IMR-90 (cell line): ENCODE measurements at regions not wholly inside any gene's neighbourhood (a gene's known extent, or its start where the extent isn't known, plus 50 kb on each side); places are given as distances from the start of the nearest gene placed in this dataset.

Experiments used
- ATAC-seq: fragments of 200-7000 bp; cut with Tn5 transposase; 2 replicates; pipeline ENCODE4 v1.9.1; 2020; ENCODE audit warnings: low read depth, mild to moderate bottlenecking, moderate library complexity
- BruUV-seq: library from RNA; stranded (reverse); fragments of 400-500 nt; replicated peaks from 2 replicates; lab custom pipeline; 2021; lab: Mats Ljungman, UMichigan
- CTCF ChIA-PET: fragments of 300-600 bp; formaldehyde crosslinking; extraction: SDS; loops from one replicate; lab custom pipeline; 2021; ENCODE audit warnings: antibody characterized with exemption; lab: Yijun Ruan, JAX
- POLR2A ChIA-PET: fragments of 300-600 bp; sonication (Branson Sonifier 250); formaldehyde crosslinking; loops from one replicate; lab custom pipeline; 2022; ENCODE audit warnings: antibody characterized with exemption; ENCODE audit not compliant: unreplicated experiment; lab: Charles Lee
- DNase-seq: peaks from one replicate; pipeline ENCODE4 v3.0.0; 2013
- H2AFZ ChIP-seq: replicated peaks from 2 replicates; pipeline ENCODE3; 2013; ENCODE audit warnings: low read length, mild to moderate bottlenecking; ENCODE audit not compliant: poor library complexity
- H2AK5ac ChIP-seq: 2 replicates; pipeline ENCODE4 v1.6.1; 2013; ENCODE audit warnings: low read depth, low read length, inconsistent platforms
- H2AK9ac ChIP-seq: replicated peaks from 2 replicates; pipeline ENCODE3; 2013; ENCODE audit warnings: mild to moderate bottlenecking, low read depth, low read length, moderate library complexity; ENCODE audit not compliant: poor library complexity
- H2BK120ac ChIP-seq: 2 replicates; pipeline ENCODE4 v1.6.1; 2013; ENCODE audit warnings: low read depth, low read length, inconsistent platforms
- H2BK15ac ChIP-seq: 3 replicates; pipeline ENCODE4 v1.6.1; 2013; ENCODE audit warnings: low read depth, low read length, inconsistent platforms
- H2BK20ac ChIP-seq: 2 replicates; pipeline ENCODE4 v1.6.1; 2013; ENCODE audit warnings: low read depth, mild to moderate bottlenecking, inconsistent platforms, low read length, moderate library complexity
- H2BK5ac ChIP-seq: 2 replicates; pipeline ENCODE4 v1.6.1; 2013; ENCODE audit warnings: mild to moderate bottlenecking, low read depth, low read length, inconsistent platforms; ENCODE audit not compliant: poor library complexity, severe bottlenecking
- H3K14ac ChIP-seq: replicated peaks from 2 replicates; pipeline ENCODE4 v1.6.1; 2013; ENCODE audit warnings: low read depth, low read length, inconsistent platforms
- H3K18ac ChIP-seq: 2 replicates; pipeline ENCODE4 v1.6.1; 2013; ENCODE audit warnings: low read depth, low read length, control low read depth
- H3K23ac ChIP-seq: 2 replicates; pipeline ENCODE4 v1.6.1; 2013; ENCODE audit warnings: low read depth, low read length, inconsistent platforms
- H3K27ac ChIP-seq: 2 replicates; pipeline ENCODE4 v1.5.1; 2013; ENCODE audit warnings: mild to moderate bottlenecking, control low read depth, low read length; ENCODE audit not compliant: insufficient read depth
- H3K27me3 ChIP-seq: 2 replicates; pipeline ENCODE4 v1.6.1; 2013; ENCODE audit warnings: low read length; ENCODE audit not compliant: control insufficient read depth, insufficient read depth
- H3K36me3 ChIP-seq: 2 replicates; pipeline ENCODE4 v1.6.1; 2013; ENCODE audit warnings: low read length, mixed read lengths; ENCODE audit not compliant: control insufficient read depth, insufficient read depth
- H3K4ac ChIP-seq: 2 replicates; pipeline ENCODE4 v1.6.1; 2013; ENCODE audit warnings: low read depth, low read length, inconsistent platforms
- H3K4me1 ChIP-seq: 2 replicates; pipeline ENCODE4 v1.6.1; 2013; ENCODE audit warnings: low read length, mixed read lengths; ENCODE audit not compliant: control insufficient read depth, insufficient read depth
- H3K4me2 ChIP-seq: 2 replicates; pipeline ENCODE4 v1.6.1; 2013; ENCODE audit warnings: low read depth, mild to moderate bottlenecking, control low read depth, low read length, moderate library complexity
- H3K4me3 ChIP-seq: 2 replicates; pipeline ENCODE4 v1.5.1; 2013; ENCODE audit warnings: low read depth, mild to moderate bottlenecking, control low read depth, low read length, moderate library complexity; ENCODE audit not compliant: insufficient read depth
- H3K56ac ChIP-seq: 2 replicates; pipeline ENCODE4 v1.6.1; 2013; ENCODE audit warnings: low read length, inconsistent platforms; ENCODE audit not compliant: insufficient read depth; ENCODE audit errors: extremely low read depth
- H3K79me1 ChIP-seq, 2 experiments: 2 replicates each; pipeline ENCODE4 v1.6.1; 2013; ENCODE audit warnings: low read length in 2 of 2, inconsistent platforms in 1 of 2, low read depth in 1 of 2
- H3K9ac ChIP-seq: 2 replicates; pipeline ENCODE4 v1.6.1; 2013; ENCODE audit warnings: low read depth, low read length, control low read depth
- H3K9me1 ChIP-seq: 2 replicates; pipeline ENCODE4 v1.6.1; 2013; ENCODE audit warnings: low read length, inconsistent platforms; ENCODE audit not compliant: insufficient read depth
- H3K9me3 ChIP-seq: 2 replicates; pipeline ENCODE4 v1.6.1; 2013; ENCODE audit warnings: low read length; ENCODE audit not compliant: control insufficient read depth, insufficient read depth
- H4K20me1 ChIP-seq: 2 replicates; pipeline ENCODE4 v1.6.1; 2013; ENCODE audit warnings: low read length, inconsistent platforms; ENCODE audit not compliant: insufficient read depth
- H4K5ac ChIP-seq: 2 replicates; pipeline ENCODE4 v1.6.1; 2013; ENCODE audit warnings: mild to moderate bottlenecking, low read depth, low read length, control low read depth
- H4K8ac ChIP-seq, 2 experiments: 2 replicates each; pipeline ENCODE4 v1.6.1; 2013; ENCODE audit warnings: low read depth in 2 of 2, low read length in 2 of 2, control low read depth in 1 of 2, inconsistent platforms in 1 of 2
- H4K91ac ChIP-seq: 2 replicates; pipeline ENCODE4 v1.6.1; 2013; ENCODE audit warnings: low read depth, low read length, inconsistent platforms; ENCODE audit not compliant: insufficient read depth
- BHLHE40 ChIP-seq: fragments of 150-350 bp; IDR thresholded peaks from 2 replicates; pipeline ENCODE4 v1.6.1; 2016; ENCODE audit warnings: mild to moderate bottlenecking, low read depth, low read length
- CEBPB ChIP-seq: IDR thresholded peaks from 2 replicates; pipeline ENCODE4 v1.6.1; 2012; ENCODE audit warnings: low read depth, low read length, improper control_type of control experiment
- CHD1 ChIP-seq: IDR thresholded peaks from 2 replicates; pipeline ENCODE4 v1.6.1; 2012; ENCODE audit warnings: low read depth, low read length, improper control_type of control experiment
- MAFK ChIP-seq: IDR thresholded peaks from 2 replicates; pipeline ENCODE4 v1.6.1; 2012; ENCODE audit warnings: low read depth, low read length, improper control_type of control experiment
- MAZ ChIP-seq: IDR thresholded peaks from 2 replicates; pipeline ENCODE4 v1.6.1; 2012; ENCODE audit warnings: low read depth, mild to moderate bottlenecking, low read length, improper control_type of control experiment, moderate library complexity, borderline replicate concordance
- MXI1 ChIP-seq: IDR thresholded peaks from 2 replicates; pipeline ENCODE4 v1.6.1; 2012; ENCODE audit warnings: low read depth, mild to moderate bottlenecking, low read length, moderate library complexity, borderline replicate concordance
- NFE2L2 ChIP-seq: fragments of 150-350 bp; IDR thresholded peaks from 2 replicates; pipeline ENCODE4 v1.6.1; 2016; ENCODE audit warnings: low read depth, mild to moderate bottlenecking, low read length
- POLR2A ChIP-seq: IDR thresholded peaks from 2 replicates; pipeline ENCODE4 v1.6.1; 2012; ENCODE audit warnings: mild to moderate bottlenecking, low read depth, low read length
- RAD21 ChIP-seq: IDR thresholded peaks from 2 replicates; pipeline ENCODE4 v1.6.1; 2012; ENCODE audit warnings: low read length, improper control_type of control experiment
- RCOR1 ChIP-seq: IDR thresholded peaks from 2 replicates; pipeline ENCODE4 v1.6.1; 2012; ENCODE audit warnings: mild to moderate bottlenecking, low read length, improper control_type of control experiment; ENCODE audit not compliant: insufficient replicate concordance
- USF2 ChIP-seq: fragments of 150-350 bp; IDR thresholded peaks from 2 replicates; pipeline ENCODE4 v1.6.1; 2017; ENCODE audit warnings: mild to moderate bottlenecking, antibody characterized with exemption, low read length, low read depth
- WGBS, 2 experiments: methylation state at CpG; one replicate each; pipeline versions ENCODE4 v1.1.5 to v1.1.7; 2013; ENCODE audit warnings: missing lambda C conversion rate in 2 of 2; ENCODE audit not compliant: insufficient read length in 1 of 2; ENCODE audit errors: extremely low coverage in 2 of 2; 5-methylcytosine and 5-hydroxymethylcytosine counted together
- dilution Hi-C: fragments of 300-500 bp; cut with HindIII; formaldehyde crosslinking; loops from one replicate; pipeline ENCODE4 v1.14.3; 2018; ENCODE audit warnings: low sequenced_read_pairs; ENCODE audit not compliant: unreplicated experiment
- in situ Hi-C: fragments of 300-500 bp; cut with MboI; formaldehyde crosslinking; loops from 3 replicates; pipeline ENCODE4 v1.14.3; 2019; ENCODE audit warnings: low sequenced_read_pairs, inconsistent platforms, mixed read lengths
- intact Hi-C: fragments of 100-400 bp; cut with micrococcal nuclease; formaldehyde crosslinking; loops from 2 replicates; pipeline ENCODE4 v1.10.0; 2022
- TF ChIP-seq, protein P1 (sequence below): conservative IDR thresholded peaks from 2 replicates; pipeline ENCODE4 v1.5.1; 2012; ENCODE audit warnings: mild to moderate bottlenecking, low read depth, low read length, improper control_type of control experiment

DNA sequence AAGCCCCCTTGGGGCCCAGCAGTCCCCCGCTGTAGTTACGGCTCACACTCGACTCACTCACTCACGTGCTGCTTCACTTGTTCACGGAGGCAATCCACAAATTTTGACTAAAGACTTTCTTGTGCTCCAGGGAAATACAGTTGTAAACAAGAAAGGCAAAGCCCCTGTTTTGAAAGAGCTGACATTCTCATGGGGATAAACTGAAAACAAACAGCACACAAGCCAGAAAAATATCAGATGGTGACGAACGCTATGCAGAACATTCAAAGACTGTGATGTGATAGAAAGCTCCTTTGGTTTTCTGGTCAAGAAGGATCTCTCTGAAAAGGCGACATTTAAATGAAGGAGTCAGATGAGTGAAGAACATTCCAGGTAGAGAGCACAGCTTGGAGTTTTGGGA lies 385.3 kb upstream of the SMIM21 start:
- Histone ChIP-seq H3K18ac (no peak overlapping the region), H2AK5ac (no peak overlapping the region), H2BK120ac (no peak overlapping the region), H3K36me3 (no peaks in the 10 kb centered on the region), H3K4ac (no peak overlapping the region), H2AK9ac (peak overlapping the region; percentile 24), H2BK15ac (no peak overlapping the region), H3K9me1 (no peaks in the 10 kb centered on the region), H2BK5ac (no peak overlapping the region), H3K79me1 (no peaks in the 10 kb centered on the region), H3K4me1 (no peaks in the 10 kb centered on the region), H3K56ac (no peak overlapping the region), H3K4me3 (no peak overlapping the region), H2BK20ac (no peak overlapping the region), H3K23ac (no peak overlapping the region), H3K4me2 (no peak overlapping the region), H4K8ac (no peak overlapping the region), H3K9ac (no peak overlapping the region), H3K9me3 (no peaks in the 10 kb centered on the region), H4K20me1 (no peaks in the 10 kb centered on the region), H4K5ac (no peak overlapping the region), H3K27ac (no peak overlapping the region), H3K14ac (no peak overlapping the region), H3K27me3 (no peaks in the 10 kb centered on the region; the same call in 1 of the 2 replicates), H4K91ac (no peak overlapping the region), H2AFZ (no peak overlapping the region)
- ChIA-PET CTCF (no interaction called here), POLR2A (no interaction called here)
- intact Hi-C loops: no loop called here
- BruUV-seq: no TSS peak
- DNase-seq (no peak), ATAC-seq (no peak)
- TF ChIP-seq POLR2A (no peak), RCOR1 (no peak), CEBPB (no peak), BHLHE40 (no peak), USF2 (no peak), MAFK (no peak), NFE2L2 (no peak), RAD21 (no peak), CHD1 (no peak), MAZ (no peak), MXI1 (no peak)
- TF ChIP-seq, protein P1, sequence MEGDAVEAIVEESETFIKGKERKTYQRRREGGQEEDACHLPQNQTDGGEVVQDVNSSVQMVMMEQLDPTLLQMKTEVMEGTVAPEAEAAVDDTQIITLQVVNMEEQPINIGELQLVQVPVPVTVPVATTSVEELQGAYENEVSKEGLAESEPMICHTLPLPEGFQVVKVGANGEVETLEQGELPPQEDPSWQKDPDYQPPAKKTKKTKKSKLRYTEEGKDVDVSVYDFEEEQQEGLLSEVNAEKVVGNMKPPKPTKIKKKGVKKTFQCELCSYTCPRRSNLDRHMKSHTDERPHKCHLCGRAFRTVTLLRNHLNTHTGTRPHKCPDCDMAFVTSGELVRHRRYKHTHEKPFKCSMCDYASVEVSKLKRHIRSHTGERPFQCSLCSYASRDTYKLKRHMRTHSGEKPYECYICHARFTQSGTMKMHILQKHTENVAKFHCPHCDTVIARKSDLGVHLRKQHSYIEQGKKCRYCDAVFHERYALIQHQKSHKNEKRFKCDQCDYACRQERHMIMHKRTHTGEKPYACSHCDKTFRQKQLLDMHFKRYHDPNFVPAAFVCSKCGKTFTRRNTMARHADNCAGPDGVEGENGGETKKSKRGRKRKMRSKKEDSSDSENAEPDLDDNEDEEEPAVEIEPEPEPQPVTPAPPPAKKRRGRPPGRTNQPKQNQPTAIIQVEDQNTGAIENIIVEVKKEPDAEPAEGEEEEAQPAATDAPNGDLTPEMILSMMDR: no peak
- in situ Hi-C loops: no loop called here
- dilution Hi-C loops: no loop called here
- WGBS, 2 experiments: 60% methylated on average over 1 of the region's 8 CpGs; no CpG with 5 or more reads in 1 of the 2 experiments
